GM19455 (cell line): ENCODE measurements at regions not wholly inside any gene's neighbourhood (a gene's known extent, or its start where the extent isn't known, plus 50 kb on each side); places are given as distances from the start of the nearest gene placed in this dataset.

Experiments used
- ATAC-seq: cut with Tn5 transposase; IDR thresholded peaks from one replicate; pipeline ENCODE4 v1.9.1; 2021; ENCODE audit not compliant: unreplicated experiment

DNA sequence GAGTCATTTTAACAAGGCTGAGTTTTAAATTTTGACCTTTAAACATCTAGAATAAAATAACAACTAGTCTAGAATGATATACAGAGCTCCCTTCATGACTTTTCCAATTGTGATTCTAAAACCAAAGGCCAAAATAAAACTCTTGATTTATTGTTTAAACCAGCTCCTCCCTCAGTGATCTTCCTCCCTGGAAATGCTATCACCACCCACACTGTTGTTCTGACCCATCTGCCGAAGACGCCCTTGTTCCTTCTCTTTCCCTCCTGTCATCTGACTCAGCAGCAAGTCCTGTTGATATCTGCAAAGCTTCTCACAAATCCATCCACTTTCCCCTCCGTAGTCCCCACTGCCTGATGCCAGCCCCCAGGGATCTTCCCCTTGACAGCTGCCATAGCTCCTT lies 231.6 kb upstream of the DYNLRB2 start:
- ATAC-seq: no peak

DNA sequence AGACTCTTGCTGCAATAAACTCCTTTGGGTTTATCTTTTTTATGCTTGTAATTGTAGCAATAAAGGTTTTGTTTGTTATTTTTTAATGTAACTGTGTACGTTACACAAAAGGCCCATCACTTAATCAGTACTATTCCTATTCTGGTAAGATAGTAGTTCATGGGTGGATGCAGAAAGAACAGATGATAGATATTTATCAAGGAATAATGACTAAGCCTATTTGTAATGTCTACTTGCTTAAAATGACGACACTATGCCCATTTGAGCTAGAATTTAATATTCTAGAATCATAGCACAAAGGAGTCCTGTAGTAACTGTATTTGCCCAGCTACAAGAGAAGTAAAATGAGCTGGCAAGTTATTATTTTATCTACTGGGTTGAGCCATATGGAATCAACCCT lies 235.4 kb upstream of the DYNLRB2 start:
- ATAC-seq: no peak

DNA sequence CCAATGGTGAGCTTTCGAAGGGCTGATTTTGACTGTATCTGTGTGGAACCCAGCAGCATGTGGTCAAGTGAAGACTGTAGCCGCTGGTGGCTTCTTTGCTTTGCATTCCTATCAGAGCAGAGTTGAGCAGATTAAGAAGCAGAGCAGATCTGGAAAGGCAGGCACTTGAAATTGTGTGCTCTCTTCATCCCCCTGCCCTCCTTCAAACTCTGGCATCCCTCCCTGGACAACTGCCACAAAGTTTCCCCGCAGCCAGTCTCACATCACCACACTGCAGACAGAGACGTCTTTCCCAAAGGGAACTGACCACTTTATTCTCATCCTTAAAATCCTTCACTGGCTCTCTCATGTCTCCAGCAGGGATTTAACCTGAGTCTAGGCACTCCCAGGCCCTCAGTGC lies 237.1 kb upstream of the DYNLRB2 start:
- no peak for ATAC-seq

DNA sequence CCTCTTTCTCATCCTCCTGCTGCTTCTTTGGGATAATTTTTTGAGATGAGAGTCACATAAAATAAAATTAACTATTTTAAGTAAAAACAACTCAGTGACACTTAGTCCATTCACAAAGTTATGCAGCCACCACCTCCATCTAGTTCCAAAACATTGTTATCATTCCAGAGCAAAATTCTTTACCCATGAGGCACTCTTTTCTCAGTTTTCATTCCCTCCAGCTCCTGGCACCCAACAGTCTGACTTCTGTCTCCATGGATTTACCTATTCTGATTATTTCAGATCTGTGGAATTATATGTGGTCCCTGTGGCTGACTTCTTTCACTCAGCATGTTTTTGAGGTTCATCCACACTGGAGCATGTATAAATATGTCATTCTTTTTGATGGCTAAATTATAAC lies 239.9 kb upstream of the DYNLRB2 start:
- no peak for ATAC-seq

DNA sequence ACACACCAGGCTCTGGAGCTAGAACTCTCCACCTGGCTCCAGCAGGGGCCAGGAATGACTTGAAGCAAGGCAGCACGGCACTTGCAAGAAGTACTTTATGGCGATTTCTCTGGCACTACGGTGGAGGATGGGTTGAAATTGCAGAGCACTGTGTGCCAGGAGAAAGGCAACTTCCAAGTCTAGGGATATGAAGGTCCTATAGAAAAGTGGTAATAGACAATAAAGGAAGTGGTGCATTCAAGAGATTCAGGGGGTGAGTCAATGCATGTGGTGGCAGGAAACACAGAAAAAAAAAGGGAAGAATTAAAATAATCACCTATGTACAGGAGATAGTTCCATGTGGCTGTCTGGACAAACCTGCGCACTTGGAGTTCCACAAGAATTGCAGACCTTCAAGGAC lies 240.3 kb upstream of the DYNLRB2 start:
- ATAC-seq: no peak

DNA sequence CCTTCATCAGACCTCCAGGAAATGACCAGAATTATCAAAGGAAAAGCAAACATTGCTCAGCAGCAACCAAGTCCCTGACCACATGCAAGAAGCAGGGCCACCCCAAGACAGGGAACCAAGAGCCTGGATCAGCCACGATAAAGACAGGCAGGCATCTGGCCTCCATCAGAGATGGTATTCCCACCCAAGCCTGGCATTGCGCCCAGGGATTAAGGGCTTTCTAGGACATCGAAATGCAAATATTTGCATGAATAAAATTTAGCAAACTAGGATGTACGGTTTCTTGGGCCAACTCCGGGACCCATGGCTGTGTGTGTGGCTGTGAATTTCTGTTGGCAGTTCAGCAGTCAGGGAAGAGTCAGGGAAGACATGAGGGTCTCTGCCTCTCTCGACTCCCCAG lies 241.4 kb upstream of the DYNLRB2 start:
- ATAC-seq: no peak

DNA sequence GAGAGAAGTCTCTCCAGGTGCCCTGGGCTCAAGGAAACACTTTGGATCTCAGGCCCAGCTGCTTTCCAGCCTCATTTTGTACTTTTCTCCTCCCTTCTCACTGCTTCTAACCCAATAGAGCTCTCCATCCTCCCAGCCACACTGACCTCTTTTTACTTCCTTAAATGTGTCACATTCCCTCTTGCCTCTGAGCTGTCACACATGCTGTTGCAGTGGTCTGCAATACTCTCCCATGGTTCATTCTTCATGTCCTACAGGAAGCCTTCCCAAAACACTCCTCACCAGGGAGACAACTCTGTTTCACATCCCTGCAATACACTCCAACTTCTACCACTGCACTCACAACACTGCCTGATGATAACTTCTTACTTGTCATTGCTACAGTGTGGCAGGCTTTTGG lies 242.1 kb upstream of the DYNLRB2 start:
- ATAC-seq: no peak

DNA sequence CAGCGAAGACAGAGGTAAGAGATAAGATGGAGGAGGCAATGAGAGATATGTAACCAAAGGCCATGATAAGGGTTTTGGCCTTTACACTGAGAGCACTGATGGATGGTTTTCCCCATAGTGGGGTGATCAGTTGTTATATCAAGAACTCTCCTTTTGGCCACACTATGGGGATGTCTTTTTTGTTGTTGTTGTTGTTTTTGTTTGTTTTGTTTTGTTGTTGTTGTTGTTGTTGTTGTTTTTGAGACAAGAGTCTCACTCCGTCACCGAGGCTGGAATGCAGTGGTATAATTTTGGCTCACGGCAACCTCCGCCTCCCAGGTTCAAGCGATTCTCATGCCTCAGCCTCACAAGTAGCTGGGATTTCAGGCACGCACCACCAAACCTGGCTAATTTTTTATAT lies 244.8 kb upstream of the DYNLRB2 start:
- ATAC-seq: no peak

DNA sequence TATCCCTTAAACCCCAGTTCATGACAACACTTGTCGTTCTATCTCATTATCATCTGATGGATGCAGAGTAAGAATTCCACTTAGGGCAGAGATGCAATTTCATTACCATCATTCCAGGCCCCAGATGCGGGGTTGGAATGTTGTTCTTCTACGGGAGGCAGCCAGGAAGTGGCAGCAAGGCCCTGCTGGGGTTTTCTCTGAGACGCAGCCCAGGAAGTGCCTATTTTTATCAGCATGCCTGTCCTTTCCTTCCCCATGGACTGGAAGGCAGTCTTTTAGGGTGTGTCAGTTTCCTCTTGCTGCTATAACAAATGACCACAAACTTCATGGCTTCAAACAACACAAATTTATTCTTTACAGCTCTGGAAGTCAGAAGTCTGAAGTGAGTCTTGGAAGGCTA lies 246.6 kb upstream of the DYNLRB2 start:
- no peak for ATAC-seq

DNA sequence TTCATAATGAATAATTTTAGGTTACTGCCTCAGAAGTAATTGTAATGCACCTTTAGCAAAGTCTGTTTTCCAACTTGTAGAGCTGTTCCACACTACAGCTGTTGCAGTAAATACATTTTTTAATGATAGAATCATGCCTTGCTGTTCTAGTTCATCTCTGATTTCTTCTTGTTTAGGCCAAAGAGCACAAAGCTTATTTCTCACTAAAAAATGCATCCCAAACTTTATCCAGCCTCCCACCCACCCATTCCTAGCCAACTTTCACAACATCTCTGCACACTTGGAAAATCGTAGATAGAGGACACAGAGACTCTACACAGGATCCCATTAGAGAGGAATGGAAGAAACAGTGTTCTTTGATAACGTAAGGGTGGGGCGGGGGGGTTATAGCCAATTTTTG lies 252.2 kb upstream of the DYNLRB2 start:
- no peak for ATAC-seq

DNA sequence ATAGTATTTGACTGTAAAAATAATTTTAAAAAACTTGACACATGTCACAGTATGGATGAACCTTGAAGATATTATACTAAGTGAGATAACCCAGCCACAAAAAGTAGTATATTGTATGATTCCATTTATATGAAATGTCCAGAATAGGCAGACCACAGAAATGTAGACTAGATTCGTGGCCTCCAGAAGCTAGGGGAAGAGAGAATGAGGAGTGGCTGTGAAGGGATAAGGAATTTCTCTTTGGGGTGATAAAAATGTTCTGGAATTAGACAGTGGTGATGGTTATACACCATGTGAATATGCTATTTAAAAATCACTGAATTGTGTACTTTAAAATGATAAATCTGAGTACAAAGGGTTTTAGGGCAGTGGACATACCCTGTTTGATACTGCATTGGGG lies 253.1 kb upstream of the DYNLRB2 start:
- no peak for ATAC-seq

DNA sequence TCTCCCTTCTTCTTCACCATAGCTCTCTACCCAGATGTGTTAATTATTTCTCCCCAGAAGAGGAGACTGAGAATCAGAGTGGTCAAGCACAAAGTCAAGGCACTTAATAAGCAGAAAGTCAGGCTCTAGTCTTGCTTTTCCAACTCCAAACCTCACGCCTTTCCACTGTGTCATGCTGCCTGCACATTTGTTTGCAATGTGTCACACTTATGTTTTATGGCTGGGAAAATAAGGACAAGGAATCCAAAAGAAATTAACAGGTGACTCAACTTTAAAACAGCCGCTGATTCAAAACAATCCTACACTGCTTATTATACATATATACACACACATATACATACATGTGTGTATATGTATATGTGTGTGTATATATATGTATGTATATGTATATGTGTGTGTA lies 255.7 kb upstream of the DYNLRB2 start:
- no peak for ATAC-seq

DNA sequence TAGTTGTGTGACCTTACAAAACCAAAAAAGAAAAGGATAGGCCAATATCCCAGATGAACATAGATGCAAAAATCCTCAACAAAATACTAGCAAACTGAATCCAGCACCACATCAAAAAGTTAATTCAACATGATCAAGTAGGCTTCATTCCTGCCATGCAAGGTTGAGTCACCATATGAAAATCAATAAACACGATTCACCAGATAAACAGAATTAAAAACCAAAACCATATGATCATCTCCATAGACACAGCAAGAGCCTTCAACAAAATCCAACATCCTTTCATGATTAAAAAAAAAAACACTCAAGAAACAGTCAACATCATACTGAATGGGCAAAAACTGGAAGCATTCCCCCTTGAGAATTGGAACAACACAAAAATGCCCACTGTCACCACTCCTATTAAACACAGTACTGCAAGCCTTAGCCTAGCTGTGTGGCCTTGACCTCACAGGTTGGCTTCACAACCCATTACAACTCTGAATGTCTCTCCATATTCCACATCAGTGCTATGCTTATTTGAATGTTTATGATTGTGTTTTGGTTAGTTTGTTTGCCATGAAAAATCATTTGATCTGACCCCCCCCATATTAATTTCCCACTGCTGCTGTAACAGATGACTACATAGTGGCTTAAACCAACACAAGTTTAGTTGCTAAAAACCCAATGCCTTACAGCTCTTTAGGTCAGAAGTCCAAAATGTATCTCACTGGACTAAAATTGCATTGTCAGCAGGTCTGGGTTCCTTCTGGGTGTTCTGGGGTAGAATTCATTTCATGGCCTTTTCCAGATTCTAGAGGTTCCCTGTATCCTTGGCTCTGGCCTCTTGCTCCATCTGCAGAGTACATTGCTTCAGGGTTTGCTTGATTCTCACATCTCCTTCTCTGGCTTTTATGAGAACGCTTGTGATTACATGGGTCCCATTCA lies 257.1 kb upstream of the DYNLRB2 start:
- ATAC-seq: no peak

DNA sequence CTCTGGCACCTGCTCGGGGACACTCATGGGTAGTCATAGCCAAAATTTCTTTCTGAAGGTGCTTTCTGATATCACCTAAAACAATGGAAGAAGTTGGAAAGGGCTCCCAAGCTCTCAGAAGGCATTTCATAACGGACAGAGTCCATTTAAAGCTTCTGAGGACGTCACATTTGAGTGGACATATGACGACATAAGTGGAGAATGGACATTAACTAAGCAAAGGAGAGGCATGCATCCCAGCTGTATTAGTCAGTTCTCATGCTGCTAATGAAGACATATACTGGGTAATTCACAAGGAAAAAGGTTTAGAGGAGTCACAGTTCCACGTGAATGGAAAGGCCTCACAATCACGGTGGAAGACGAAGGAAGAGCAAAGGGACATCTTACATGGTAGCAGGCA lies 260.2 kb upstream of the DYNLRB2 start:
- ATAC-seq: no peak

DNA sequence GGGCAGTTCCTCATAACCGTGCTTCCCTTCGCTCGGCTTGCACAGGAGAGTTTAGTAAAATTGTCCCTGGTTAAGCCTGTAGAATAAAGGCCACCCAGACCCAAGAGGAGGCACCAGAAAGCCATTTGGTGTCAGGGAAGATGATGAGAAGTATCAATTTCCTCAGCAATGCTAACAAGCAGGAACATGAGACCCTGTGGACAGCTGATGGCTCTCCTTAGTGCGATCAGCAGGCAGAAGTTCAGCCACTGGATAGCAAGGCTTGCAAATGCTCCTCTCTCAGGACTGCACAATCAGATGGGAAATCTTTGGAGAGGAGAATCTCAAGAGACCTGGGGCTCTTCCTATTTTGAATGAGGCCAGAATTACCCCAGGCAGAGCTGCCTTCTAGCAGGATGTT lies 261.1 kb upstream of the DYNLRB2 start:
- ATAC-seq: no peak

DNA sequence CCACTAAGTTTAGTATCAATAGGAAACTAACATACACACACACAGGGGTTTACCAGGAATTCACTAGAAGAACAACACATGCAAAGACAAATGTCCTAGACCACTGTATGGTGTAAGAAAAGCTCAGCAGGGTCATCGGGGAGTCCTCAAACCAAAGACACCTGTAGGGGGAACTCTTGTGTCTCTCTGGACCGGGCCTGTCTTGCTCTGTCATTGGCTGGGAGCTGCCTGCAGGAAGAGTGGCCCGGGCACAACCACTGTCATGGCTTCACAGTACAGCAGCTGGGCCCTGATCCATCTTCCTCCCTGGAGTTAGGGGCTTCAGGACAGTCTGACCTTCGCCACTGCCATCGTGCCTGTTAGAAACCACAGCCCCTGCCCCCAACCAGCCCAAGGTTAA lies 263.6 kb upstream of the DYNLRB2 start:
- ATAC-seq: no peak

DNA sequence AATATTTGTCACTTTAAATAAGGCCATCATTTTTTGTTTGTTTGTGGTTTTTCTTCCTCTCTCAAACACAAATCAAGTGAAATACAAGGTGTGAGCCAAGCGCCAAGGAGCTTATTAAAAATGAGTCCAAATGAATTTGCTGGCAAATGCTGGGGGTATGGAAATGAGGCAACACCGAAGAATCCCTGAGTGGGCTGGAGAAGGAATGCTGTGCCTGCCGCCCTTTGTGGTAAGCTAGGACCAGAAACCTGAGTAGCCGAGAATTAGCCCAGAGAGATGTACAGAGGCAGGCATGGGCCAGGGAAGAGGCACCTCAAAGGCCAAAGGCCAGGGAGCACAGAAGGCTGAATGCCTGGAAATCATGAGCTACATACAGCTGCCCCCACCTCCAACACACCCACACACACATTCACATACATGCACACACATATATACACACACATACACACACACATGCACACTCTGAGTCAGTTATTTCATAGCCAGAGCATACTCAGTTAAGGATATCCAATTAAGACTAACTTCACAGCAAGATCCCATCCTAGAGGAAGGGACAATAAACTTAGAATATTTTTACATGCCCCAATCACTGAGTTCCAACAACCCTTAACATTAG lies 266.1 kb upstream of the DYNLRB2 start:
- no peak for ATAC-seq

DNA sequence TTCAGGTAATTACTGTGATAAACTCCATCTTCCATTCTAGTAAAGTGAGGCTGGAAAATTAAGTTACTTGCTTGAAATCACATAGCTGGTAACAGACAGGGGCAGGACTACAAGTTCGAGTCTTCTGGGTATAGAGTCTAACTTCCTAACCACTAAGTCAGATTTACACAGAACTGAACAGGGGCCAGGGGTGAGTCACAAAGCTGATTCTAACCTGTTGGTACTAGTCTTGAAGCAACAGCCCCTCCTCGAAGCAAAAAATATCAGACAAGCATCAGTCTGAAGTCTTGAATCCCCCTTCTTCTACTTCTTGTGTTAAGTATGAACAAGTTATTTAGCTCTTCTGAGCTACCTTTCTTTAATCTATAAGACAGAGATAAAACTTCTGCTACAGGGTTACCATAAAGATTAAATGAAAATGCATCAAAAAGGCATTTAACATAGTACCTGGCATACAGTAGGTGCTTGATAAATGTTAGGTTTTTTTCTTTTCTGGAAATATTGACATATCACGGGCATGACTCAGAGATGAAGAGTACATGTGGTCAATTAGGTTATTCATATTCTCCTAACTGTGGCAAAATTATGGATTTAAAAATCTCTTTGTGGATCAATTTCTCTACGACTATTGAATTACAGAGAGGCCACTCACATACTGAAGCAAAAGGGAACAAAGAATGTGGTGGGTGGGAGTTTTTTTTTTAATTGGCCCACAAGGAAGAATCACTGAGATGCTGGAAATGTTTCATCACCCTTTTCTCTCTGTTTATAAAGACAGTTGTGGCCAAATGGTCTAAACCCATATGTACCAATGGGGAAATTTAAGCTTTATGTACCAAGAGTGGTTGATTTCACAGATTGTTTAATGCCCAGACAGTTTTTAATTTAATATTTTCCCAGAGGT lies 266.9 kb upstream of the DYNLRB2 start:
- ATAC-seq: no peak

DNA sequence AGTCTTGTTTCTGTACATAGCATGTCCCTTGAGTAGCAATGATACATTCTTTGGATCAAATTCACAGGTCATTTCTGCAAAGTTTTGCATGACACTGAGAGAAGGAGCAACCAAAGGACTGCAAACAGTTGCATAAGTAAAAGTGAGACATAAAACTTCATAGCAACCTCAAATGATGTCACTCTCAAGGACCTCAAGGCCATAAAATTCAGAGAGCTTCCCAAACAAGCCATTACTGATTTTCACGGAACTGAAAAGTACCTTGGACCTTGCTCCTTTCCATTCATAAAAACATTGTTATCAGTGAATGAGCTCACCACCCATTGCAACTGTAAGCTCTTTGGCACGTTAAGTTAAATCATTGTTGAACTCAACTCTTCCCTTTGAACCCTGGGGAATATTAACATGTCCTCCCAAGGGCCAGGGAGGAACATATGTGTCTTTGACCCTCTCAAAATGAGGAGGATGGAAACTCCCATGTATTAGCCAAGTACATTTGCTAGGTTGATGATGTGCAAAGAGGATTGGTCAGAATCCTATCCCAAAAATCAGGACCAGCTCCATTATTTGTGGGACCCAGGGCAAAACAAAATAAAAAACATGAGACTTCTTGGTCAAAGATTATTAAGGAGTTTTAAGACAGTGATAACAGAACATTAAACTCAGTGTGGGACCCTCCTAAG lies 275.0 kb upstream of the DYNLRB2 start:
- ATAC-seq: no peak

DNA sequence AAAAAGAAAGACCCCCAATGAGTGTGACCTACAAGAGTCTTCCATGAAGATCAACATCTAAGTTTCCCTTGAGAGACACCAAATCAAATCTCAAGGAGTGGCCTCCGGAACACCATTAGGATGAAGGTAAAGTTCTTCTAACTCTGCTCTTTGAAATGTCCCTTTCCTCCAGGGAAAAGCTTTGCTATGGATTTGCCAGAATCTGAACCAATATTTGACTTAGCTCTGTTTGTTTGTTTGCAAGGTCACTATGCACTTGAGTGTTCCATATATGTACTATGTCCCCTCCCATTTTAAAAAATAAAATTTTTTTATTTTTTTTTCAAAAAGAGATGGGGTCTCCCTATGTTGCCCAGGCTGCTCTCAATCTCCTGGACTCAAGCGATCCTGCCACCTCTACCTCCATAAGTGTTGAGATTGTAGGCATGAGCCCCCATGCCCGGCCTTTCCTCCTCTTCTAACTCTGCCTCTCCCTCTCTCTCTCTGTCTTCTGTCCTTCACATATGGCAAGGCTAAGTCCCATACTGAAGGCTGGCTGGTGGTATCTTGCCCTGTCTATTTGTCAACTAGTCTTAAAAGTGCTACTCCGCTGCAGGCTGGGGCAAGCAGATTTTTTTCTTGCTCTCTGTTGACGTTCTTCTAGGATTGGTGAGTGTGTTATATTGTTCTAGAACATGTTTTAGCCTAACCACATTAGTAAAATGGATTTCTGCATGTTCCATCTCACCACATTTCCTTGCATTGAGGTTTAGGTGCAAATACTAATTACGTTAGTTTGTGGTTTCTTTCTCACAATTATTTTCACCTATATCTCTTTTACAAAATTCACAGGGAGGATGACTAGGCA lies 276.7 kb upstream of the DYNLRB2 start:
- ATAC-seq: no peak
